ENCODE measurements at regions not wholly inside any gene's neighbourhood (a gene's known extent, or its start where the extent isn't known, plus 50 kb on each side); places are given as distances from the start of the nearest gene placed in this dataset.
"Not testable (repeated sequence)": the region's sequence is repeated elsewhere in the genome, so short reads cannot be mapped to it uniquely, and the experiment has no call there.

DNA sequence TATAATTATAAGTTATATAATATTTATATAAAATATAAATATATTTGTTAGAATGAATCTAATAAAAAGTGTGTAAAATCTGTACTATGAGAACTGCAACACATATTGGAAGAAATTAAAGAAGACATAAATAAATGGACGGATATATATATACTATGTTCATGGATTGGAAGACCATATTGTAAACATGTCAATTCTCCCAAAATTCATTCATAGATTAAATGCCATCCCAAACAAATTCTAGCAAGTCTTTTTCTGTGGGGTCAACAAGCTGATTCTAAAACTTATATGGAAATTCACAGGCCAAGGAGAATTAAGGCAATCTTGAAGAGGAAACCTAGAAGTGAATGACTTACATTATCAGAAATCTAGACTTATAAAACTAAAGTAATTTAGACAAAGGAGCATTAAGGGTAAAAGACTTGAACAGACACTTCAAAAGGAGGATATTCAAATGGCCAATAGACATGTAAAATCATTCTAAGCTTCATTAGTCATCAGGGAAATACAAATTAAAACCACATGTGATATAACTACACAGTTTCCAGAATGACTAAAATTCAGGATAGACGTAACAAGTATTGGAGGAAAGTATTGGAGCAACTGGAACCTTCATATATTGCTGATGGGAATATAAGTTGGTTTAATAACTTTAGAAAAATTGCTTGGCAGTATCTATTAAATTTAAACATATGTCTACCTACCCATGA lies 225.9 kb downstream of the EMX2 start:
- Histone ChIP-seq H3K79me2 (ENCODE audit: insufficient read depth, low read length) (no peaks in the 10 kb centered on the region), H2AFZ (ENCODE audit: low read length) (no peak overlapping the region), H3K4me3 (ENCODE audit: insufficient read depth, low read length) (no peak overlapping the region), H3K27ac (ENCODE audit: low read depth, low read length) (no peak overlapping the region), H4K20me1 (ENCODE audit: insufficient read depth, low read length) (no peaks in the 10 kb centered on the region), H3K9me3 (ENCODE audit: low read depth, low read length) (no peaks in the 10 kb centered on the region), H3K4me1 (ENCODE audit: insufficient read depth, low read length) (no peaks in the 10 kb centered on the region), H3K4me2 (ENCODE audit: insufficient read depth, low read length) (no peak overlapping the region), H3K36me3 (ENCODE audit: insufficient read depth, low read length) (no peaks in the 10 kb centered on the region), H3K27me3 (ENCODE audit: insufficient read depth, low read length) (no peaks in the 10 kb centered on the region)
- DNase-seq (ENCODE audit: insufficient read length, low spot score, missing footprints): no peak
- TF ChIP-seq, protein P1, sequence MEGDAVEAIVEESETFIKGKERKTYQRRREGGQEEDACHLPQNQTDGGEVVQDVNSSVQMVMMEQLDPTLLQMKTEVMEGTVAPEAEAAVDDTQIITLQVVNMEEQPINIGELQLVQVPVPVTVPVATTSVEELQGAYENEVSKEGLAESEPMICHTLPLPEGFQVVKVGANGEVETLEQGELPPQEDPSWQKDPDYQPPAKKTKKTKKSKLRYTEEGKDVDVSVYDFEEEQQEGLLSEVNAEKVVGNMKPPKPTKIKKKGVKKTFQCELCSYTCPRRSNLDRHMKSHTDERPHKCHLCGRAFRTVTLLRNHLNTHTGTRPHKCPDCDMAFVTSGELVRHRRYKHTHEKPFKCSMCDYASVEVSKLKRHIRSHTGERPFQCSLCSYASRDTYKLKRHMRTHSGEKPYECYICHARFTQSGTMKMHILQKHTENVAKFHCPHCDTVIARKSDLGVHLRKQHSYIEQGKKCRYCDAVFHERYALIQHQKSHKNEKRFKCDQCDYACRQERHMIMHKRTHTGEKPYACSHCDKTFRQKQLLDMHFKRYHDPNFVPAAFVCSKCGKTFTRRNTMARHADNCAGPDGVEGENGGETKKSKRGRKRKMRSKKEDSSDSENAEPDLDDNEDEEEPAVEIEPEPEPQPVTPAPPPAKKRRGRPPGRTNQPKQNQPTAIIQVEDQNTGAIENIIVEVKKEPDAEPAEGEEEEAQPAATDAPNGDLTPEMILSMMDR (IDR thresholded peaks at IDR 0.05; ENCODE audit: extremely low read depth, low read depth, low read length): no peak

DNA sequence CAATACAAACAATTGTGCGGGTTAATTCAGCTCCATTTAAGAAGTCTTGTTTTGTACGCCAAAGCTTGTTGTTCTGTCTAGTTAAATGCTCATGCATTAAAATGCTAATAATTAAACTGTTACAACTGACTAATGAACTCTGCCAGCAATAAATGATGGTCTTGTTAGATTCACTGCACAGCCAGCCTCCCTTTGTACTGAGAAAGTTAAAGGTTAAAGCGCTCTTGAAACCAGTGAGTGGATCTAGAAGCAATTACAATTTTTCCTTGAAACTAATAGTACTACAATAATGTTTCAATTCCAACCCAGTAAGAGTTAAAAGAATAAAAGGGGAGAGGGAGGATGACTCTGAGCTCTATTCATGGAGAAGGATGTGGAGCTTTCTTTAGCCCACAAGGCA lies 233.0 kb downstream of the EMX2 start:
- no peak overlapping the region for H3K27ac ChIP-seq (ENCODE audit: low read depth, low read length)
- TF ChIP-seq, protein P1 (IDR thresholded peaks at IDR 0.05; ENCODE audit: extremely low read depth, low read depth, low read length): no peak
- no peaks in the 10 kb centered on the region for H3K9me3 ChIP-seq (ENCODE audit: low read depth, low read length)
- no peak overlapping the region for H3K4me3 ChIP-seq (ENCODE audit: insufficient read depth, low read length)
- H3K27me3 ChIP-seq (ENCODE audit: insufficient read depth, low read length): no peaks in the 10 kb centered on the region
- DNase-seq (ENCODE audit: insufficient read length, low spot score, missing footprints): no peak
- no peak overlapping the region for H3K4me2 ChIP-seq (ENCODE audit: insufficient read depth, low read length)
- H3K36me3 ChIP-seq (ENCODE audit: insufficient read depth, low read length): no peaks in the 10 kb centered on the region
- H3K79me2 ChIP-seq (ENCODE audit: insufficient read depth, low read length): no peaks in the 10 kb centered on the region
- H4K20me1 ChIP-seq (ENCODE audit: insufficient read depth, low read length): no peaks in the 10 kb centered on the region
- H2AFZ ChIP-seq (ENCODE audit: low read length): no peak overlapping the region
- no peaks in the 10 kb centered on the region for H3K4me1 ChIP-seq (ENCODE audit: insufficient read depth, low read length)

DNA sequence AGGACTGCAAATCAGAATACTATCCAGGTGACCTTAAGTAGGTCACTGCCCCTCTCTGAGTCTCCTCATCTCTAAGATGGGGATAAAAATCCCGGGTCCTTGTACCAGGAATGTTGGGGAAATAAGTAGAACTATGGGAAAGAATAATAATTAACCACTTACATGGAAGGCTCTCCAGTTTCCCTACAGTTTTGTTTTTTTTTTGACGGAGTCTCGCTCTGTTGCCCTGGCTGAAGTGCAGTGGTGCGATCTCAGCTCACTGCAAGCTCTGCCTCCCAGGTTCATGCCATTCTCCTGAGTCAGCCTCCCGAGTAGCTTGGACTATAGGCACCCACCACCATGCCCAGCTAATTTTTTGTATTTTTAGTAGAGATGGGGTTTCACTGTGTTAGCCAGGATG lies 234.7 kb downstream of the EMX2 start:
- H3K79me2 ChIP-seq (ENCODE audit: insufficient read depth, low read length); H3K36me3 ChIP-seq (ENCODE audit: insufficient read depth, low read length); H3K27me3 ChIP-seq (ENCODE audit: insufficient read depth, low read length); H3K27ac ChIP-seq (ENCODE audit: low read depth, low read length); H3K4me1 ChIP-seq (ENCODE audit: insufficient read depth, low read length); H4K20me1 ChIP-seq (ENCODE audit: insufficient read depth, low read length); DNase-seq (ENCODE audit: insufficient read length, low spot score, missing footprints); H3K4me3 ChIP-seq (ENCODE audit: insufficient read depth, low read length); H2AFZ ChIP-seq (ENCODE audit: low read length); H3K4me2 ChIP-seq (ENCODE audit: insufficient read depth, low read length); H3K9me3 ChIP-seq (ENCODE audit: low read depth, low read length): not testable (repeated sequence)

DNA sequence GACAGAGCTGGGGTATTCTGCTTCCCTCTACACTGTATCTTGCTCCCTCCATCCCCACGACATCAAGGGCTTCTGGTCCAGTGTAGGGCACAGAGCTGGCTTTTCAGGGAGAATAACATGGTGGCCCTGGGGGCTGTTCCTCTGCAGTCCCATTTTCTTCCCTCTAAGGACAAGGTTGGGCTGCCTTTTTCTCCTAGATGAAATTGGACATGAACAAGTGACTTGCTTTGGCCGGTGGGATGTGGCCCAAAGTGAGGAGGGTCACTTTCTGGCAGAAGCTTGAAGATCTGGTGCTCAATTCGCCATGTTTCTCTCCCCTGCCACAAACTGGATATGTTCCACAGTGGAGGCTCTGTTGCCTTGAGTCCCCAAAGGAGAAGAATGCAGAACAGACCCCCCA lies 235.7 kb downstream of the EMX2 start:
- Histone ChIP-seq H3K9me3 (ENCODE audit: low read depth, low read length) (no peaks in the 10 kb centered on the region), H3K27ac (ENCODE audit: low read depth, low read length) (no peak overlapping the region), H3K36me3 (ENCODE audit: insufficient read depth, low read length) (no peaks in the 10 kb centered on the region), H3K27me3 (ENCODE audit: insufficient read depth, low read length) (no peaks in the 10 kb centered on the region), H3K4me3 (ENCODE audit: insufficient read depth, low read length) (no peak overlapping the region), H4K20me1 (ENCODE audit: insufficient read depth, low read length) (no peaks in the 10 kb centered on the region), H3K79me2 (ENCODE audit: insufficient read depth, low read length) (no peaks in the 10 kb centered on the region), H2AFZ (ENCODE audit: low read length) (no peak overlapping the region), H3K4me2 (ENCODE audit: insufficient read depth, low read length) (no peak overlapping the region), H3K4me1 (ENCODE audit: insufficient read depth, low read length) (no peaks in the 10 kb centered on the region)
- DNase-seq (ENCODE audit: insufficient read length, low spot score, missing footprints): no peak
- TF ChIP-seq, protein P1 (IDR thresholded peaks at IDR 0.05; ENCODE audit: extremely low read depth, low read depth, low read length): no peak

All from osteoblast (primary cell).